ENCODE measurements at regions not wholly inside any gene's neighbourhood (a gene's known extent, or its start where the extent isn't known, plus 50 kb on each side); places are given as distances from the start of the nearest gene placed in this dataset.
A peak's percentile ranks its signal among the peaks of the same experiment; 100 is the strongest.

DNA sequence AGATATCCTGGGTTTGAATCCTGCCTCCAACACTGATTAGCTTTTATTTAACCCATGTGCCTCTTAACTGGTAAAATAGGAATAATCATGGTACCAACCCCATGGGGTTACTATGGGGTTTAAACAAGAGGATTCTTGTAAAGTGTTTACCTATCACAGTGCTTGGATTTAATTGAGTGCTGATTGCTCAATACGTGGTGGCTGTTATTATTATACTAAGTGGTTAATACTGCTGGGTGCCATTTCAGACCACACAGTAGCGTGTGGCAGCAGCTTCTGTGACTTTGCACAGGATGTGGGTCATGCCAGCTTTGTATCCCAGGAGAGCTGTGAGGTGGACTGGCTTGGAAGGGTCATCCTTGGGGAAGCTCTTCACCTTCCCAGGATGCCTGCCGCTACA, 177.2 kb downstream of the SEC23IP start:
- Mint-ChIP-seq H3K4me1 (ENCODE audit: low read depth) (peaks cover 1% of the 10 kb centered on the region), H3K9me3 (ENCODE audit: low read depth) (peaks cover 18% of the 10 kb centered on the region), H3K27ac (no peak overlapping the region), H3K4me3 (ENCODE audit: low read depth) (no peak overlapping the region), H3K36me3 (ENCODE audit: insufficient read depth) (peaks cover 2% of the 10 kb centered on the region), H3K27me3 (peaks cover 9% of the 10 kb centered on the region)
- DNase-seq (ENCODE audit: low spot score, unreplicated experiment): no peak
- TF ChIP-seq, protein P1, sequence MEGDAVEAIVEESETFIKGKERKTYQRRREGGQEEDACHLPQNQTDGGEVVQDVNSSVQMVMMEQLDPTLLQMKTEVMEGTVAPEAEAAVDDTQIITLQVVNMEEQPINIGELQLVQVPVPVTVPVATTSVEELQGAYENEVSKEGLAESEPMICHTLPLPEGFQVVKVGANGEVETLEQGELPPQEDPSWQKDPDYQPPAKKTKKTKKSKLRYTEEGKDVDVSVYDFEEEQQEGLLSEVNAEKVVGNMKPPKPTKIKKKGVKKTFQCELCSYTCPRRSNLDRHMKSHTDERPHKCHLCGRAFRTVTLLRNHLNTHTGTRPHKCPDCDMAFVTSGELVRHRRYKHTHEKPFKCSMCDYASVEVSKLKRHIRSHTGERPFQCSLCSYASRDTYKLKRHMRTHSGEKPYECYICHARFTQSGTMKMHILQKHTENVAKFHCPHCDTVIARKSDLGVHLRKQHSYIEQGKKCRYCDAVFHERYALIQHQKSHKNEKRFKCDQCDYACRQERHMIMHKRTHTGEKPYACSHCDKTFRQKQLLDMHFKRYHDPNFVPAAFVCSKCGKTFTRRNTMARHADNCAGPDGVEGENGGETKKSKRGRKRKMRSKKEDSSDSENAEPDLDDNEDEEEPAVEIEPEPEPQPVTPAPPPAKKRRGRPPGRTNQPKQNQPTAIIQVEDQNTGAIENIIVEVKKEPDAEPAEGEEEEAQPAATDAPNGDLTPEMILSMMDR (IDR thresholded peaks at IDR 0.05; ENCODE audit: unreplicated experiment): no peak

DNA sequence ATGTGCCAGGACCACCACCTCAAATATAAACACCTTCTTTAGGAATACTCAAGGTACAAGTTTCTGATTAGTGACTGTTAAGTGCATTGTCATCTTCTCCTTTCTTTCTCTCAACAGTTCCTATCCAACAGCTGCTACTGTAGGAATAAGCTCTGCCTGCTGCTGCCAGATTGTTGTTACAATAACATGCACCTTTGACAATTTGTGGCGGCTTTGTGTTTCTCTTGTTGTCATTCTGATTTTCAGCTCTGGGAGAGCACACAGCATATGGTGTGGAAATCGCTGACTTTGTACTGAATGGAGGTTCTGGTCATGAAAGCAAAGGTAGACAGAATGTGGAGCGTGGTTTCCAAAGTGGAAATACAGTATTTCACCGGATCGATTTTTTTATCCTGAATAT, 182.8 kb downstream of the SEC23IP start:
- DNase-seq (ENCODE audit: low spot score, unreplicated experiment): no peak
- TF ChIP-seq, protein P1 (IDR thresholded peaks at IDR 0.05; ENCODE audit: unreplicated experiment): no peak
- Mint-ChIP-seq H3K36me3 (ENCODE audit: insufficient read depth) (no peaks in the 10 kb centered on the region), H3K27ac (no peak overlapping the region), H3K9me3 (ENCODE audit: low read depth) (peaks cover 6% of the 10 kb centered on the region), H3K4me3 (ENCODE audit: low read depth) (no peak overlapping the region), H3K27me3 (peaks cover 26% of the 10 kb centered on the region), H3K4me1 (ENCODE audit: low read depth) (peaks cover 3% of the 10 kb centered on the region)

DNA sequence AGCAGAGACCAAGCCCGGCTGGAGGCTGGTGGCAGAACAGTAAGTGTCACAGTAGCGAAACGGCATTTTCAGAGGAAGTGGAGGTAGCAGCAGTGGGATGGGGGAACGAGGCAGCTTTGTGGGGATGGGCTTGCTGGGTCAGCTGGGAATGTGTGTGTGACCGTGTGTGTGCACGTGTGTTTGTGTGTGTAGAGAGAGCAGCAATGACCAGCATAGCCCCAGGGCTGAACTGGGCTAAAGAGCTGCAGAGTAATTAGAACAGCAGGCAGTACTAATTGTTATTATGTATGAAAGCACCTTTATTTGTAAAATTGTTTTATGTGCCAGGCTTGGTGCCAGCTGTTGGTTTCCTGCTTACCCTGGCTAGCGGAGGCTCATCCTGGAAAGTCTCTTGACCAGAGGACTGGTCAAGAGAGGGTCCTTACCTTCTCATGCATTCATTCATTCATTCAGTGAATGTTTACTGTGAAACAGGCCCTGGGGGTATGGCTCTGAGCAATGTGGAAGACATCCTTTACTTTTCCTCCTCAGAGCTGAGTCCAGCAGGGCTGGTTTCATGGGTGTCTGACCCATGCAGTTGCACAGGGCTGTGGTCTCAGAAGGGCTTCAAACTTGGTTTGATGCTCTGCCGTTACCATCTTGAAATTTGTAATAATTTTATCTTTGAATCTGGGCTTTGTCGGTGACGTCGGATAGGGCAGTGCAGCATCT, 184.6 kb downstream of the SEC23IP start:
- H3K27ac Mint-ChIP-seq: no peak overlapping the region
- H3K9me3 Mint-ChIP-seq (ENCODE audit: low read depth): peaks cover 6% of the 10 kb centered on the region
- H3K27me3 Mint-ChIP-seq: peaks cover 26% of the 10 kb centered on the region
- TF ChIP-seq, protein P1 (IDR thresholded peaks at IDR 0.05; ENCODE audit: unreplicated experiment): no peak
- peak overlapping the region; percentile 57 for H3K4me3 Mint-ChIP-seq (ENCODE audit: low read depth)
- no peak for DNase-seq (ENCODE audit: low spot score, unreplicated experiment)
- H3K4me1 Mint-ChIP-seq (ENCODE audit: low read depth): peaks cover 1% of the 10 kb centered on the region
- H3K36me3 Mint-ChIP-seq (ENCODE audit: insufficient read depth): no peaks in the 10 kb centered on the region

DNA sequence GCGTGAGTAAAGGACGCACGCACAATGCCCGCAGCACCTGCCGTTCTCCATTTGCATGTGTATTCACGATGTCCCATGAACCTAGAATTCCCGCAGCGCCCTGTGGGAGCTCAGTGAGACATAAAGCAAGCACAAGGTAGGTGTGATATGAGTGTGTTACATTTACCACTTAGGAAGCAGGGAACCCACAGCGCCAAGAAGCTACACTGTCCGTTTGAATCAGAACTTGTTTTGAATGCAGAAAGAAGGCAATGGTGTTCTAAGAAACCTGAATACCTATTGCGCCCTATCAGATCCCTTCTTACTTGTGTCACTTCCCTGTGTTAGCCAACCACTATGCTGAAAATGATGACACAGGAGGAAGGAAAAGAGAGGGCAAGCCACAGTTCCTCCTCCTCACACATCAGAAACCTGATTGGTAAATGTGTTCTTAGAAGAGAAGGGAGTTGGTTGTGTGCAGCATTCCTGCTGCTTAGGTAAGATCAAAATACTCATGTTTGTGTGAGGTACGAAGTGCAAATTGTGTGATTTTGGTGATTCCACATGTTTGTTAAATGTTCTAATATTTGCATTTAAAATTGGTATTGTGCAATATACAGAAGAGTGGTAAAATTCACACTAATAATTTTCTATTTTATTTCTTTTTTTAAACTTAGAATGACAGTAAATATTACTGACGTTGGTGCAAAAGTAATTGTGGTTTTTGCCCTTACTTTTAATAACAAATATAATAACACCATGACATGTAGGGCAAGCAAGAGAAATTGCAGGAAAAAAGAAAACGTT, 185.4 kb downstream of the SEC23IP start:
- peaks cover 6% of the 10 kb centered on the region for H3K9me3 Mint-ChIP-seq (ENCODE audit: low read depth)
- H3K27ac Mint-ChIP-seq: no peak overlapping the region
- peak overlapping the region; percentile 57 for H3K4me3 Mint-ChIP-seq (ENCODE audit: low read depth)
- H3K27me3 Mint-ChIP-seq: peaks cover 26% of the 10 kb centered on the region
- H3K4me1 Mint-ChIP-seq (ENCODE audit: low read depth): peaks cover 1% of the 10 kb centered on the region
- TF ChIP-seq, protein P1 (IDR thresholded peaks at IDR 0.05; ENCODE audit: unreplicated experiment): no peak
- DNase-seq (ENCODE audit: low spot score, unreplicated experiment): no peak
- no peaks in the 10 kb centered on the region for H3K36me3 Mint-ChIP-seq (ENCODE audit: insufficient read depth)

DNA sequence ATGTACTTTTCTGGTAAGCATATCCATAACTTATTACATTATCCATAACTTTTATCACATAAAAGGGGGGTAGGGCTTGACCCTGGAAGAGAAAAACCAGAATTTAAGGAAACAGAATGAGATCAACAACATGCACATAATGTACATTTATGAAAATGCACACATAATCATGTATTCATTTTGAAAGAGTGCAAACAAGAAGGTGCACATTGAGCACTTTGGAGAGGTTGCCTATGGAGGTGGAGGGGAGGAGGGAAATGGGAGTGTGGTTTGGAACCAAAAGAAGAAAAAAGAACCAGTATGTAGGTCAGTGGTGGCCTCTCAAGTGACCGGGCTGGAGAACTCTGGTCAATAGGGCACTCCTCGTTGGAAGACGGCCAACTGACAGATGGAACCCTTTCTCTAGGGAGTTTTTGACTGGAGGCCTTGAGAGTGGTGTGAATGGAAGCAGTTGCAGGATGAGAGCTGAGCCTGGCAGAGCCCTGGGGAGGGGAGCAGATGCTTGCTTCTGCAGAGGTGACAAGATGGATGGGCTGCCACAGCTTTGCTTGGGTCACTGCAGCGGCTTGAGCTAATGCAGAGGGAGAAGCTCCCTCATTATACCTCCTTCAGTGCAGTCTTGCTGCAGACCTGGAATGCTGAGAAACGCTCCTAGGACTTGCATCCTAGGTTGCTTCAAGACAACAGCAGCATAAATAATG, 192.7 kb downstream of the SEC23IP start:
- Mint-ChIP-seq H3K27ac (no peak overlapping the region), H3K9me3 (ENCODE audit: low read depth) (peaks cover 3% of the 10 kb centered on the region), H3K27me3 (no peaks in the 10 kb centered on the region), H3K4me1 (ENCODE audit: low read depth) (no peaks in the 10 kb centered on the region), H3K36me3 (ENCODE audit: insufficient read depth) (no peaks in the 10 kb centered on the region), H3K4me3 (ENCODE audit: low read depth) (no peak overlapping the region)
- TF ChIP-seq, protein P1 (IDR thresholded peaks at IDR 0.05; ENCODE audit: unreplicated experiment): no peak
- DNase-seq (ENCODE audit: low spot score, unreplicated experiment): no peak

Data from progenitor cell of endocrine pancreas (in vitro differentiated cells).